ENCODE measurements at regions not wholly inside any gene's neighbourhood (a gene's known extent, or its start where the extent isn't known, plus 50 kb on each side); places are given as distances from the start of the nearest gene placed in this dataset.
"Not testable (repeated sequence)": the region's sequence is repeated elsewhere in the genome, so short reads cannot be mapped to it uniquely, and the experiment has no call there.

DNA sequence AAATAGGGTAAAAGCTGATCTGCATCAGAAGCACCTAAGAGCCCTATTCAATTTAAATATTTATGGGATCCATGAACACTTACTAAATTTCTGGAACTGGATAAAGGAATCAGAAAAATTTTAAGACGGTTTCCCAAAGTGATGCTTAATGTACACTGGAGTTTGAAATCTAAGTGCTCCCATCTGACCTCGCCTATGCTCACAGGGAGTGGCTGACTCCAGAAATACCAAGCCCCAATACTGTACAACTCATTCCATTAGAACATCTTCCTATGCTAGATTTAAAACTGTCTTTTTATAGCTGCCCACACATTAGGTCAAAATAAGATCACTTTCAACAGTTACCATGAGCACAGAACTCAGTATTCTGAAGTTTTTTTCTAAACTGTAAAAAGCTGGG lies 1214.6 kb downstream of the CDH11 start:
- ATAC-seq, result no peak
- intact Hi-C loops (cut with DNase I), result no loop called here
- no peak for DNase-seq (ENCODE audit: low spot score)

GRCh38 chr16:63904930-63905329 lies 1216.9 kb downstream of the CDH11 start:
- no peak for DNase-seq (ENCODE audit: low spot score)
- intact Hi-C loops (cut with DNase I), result no loop called here
- ATAC-seq, result no peak

DNA sequence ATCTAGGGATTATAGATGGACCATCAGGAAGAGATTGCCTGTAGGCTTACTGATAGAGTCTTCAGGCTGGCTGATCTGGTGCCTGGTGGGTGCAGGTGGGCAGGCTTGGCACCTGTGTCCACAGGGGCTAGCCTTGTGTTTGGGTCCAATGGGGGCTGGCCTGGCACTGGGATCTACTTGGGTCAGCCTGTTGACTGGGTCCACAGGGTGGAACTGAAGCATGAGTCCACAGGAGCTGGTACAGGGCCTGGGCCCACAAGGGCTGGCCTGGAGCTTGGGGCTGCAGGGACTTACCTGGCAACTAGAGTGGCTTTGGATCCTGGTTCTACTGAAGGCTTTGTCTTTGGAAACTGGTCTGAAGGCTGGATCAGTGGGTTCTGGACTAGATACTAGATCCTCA lies 1217.7 kb downstream of the CDH11 start:
- DNase-seq (ENCODE audit: low spot score), result no peak

DNA sequence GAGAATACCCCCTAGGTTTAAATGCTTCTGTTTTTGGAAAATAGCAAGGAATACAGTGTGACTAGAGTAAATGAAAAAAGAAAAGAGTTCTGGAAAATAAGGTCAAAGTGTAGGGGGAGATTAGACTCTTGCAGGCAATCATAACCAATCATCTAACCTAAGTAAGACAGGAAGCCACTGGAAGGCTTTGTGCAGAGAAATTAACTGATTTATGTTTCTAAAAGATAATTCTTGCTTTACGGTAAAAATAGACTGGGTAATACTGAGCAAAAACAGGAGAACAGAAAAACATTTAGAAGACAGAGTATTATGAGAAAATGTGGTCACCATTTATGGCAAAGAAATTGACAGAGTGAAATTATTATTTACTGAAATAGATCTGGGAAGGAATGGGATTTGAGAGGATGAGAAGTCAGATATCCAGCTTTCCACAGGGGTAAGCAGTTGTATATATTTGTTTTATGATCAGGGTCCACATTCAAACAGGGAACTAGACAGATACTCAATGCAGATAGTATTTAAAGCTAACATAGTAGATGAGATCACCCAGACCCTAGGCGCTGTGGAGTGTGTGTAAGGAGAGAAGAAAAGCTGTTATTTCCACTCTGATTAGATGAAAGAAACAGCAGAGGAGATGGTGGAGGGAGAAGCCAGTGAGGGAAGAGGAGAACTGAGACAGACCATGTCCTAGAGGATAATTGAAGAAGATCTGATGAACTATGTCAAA lies 1225.3 kb downstream of the CDH11 start:
- no peak for ATAC-seq
- intact Hi-C loops (cut with DNase I), result no loop called here
- DNase-seq (ENCODE audit: low spot score), result no peak

More for the DNA sequence above, 1217.7 kb downstream of the CDH11 start:
- no peak for ATAC-seq
- intact Hi-C loops (cut with DNase I), result no loop called here

DNA sequence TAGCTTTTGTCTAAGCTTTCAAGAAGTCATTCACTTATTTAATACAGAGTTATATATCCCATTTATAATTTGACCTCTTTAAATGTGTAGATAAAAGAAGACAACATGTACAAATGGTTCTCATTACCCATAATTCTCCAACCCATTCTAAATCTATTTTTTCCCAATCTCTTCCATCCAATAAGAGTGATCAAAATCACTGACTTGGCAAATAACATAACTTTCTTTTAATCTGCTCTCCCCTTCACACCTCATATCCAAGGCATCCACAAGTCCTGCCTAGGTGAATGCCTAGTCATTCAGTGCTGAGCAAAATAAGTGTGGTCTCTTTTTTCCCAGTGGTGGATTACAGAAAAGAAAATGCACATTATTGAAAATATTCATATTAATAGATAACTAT lies 1231.1 kb downstream of the CDH11 start:
- no peak for ATAC-seq
- DNase-seq (ENCODE audit: low spot score), result no peak
- intact Hi-C loops (cut with DNase I), result no loop called here

DNA sequence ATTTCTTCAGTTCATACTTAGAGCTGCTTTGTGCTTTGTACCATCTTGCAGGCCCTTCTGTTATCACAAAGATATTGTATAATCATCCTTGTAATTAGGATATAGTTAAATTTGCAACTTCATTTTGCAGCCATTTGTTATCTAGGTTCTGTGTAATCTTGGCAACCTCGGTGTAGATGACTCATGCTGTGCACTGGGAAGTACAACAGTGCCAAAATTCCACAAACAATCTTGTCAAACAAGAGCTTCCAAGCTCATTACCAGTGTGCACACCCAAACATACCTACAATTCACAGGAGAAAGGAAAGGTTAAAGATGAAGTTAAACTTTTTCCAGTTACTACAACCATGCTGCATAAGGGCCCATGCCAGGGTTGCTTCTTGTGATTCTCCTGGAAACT lies 1231.8 kb downstream of the CDH11 start:
- no peak for DNase-seq (ENCODE audit: low spot score)
- intact Hi-C loops (cut with DNase I), result no loop called here
- ATAC-seq, result peak; percentile 68

DNA sequence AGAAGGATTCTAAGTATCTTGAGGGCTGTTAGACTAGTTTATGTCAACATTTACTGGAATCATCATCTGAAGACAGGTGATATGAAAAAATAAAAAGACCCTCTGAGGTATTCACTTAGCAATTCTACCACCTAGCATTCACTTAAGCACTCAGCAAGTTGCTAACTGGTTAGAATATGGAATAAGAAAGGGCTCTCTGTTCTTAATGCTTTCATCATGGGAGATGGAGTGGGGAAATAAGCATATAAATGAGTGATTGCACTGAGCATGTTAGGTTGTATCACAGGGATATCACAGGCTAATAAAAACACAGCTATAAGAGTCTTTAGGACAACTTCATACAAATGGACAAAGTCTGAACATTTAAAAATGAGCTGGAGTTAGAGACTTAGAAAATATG lies 1238.8 kb downstream of the CDH11 start:
- ATAC-seq, result no peak
- no peak for DNase-seq (ENCODE audit: low spot score)
- intact Hi-C loops (cut with DNase I), result no loop called here

- DNase-seq (ENCODE audit: low spot score), result no peak
- intact Hi-C loops (cut with DNase I), result no loop called here
- no peak for ATAC-seq
These were observed 1239.3 kb downstream of the CDH11 start for GRCh38 chr16:63882576-63882975.

DNA sequence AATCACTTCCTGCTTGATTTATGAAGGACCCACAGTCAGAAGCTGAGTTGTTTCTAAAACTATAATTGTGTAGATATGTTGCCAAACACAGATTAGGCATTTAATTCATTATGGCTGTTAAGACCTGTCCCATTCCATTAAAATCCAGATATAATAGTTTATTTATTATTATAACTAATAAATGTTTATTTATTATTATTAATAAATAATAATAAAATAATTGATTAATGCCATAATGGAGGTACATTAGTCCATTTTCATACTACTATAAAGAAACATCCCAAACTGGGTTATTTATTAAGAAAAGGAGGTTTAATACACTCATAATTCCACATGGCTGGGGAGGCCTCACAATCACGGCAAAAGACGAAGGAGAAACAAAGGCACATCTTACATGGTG lies 1240.9 kb downstream of the CDH11 start:
- DNase-seq (ENCODE audit: low spot score) (no peak), ATAC-seq (no peak)

GRCh38 chr16:63877401-63877800 lies 1244.5 kb downstream of the CDH11 start:
- no peak for DNase-seq (ENCODE audit: low spot score)
- intact Hi-C loops (cut with DNase I), result no loop called here
- ATAC-seq, result no peak

More for the DNA sequence above, 1240.9 kb downstream of the CDH11 start:
- intact Hi-C loops (cut with DNase I), result no loop called here

GRCh38 chr16:63876103-63876502 lies 1245.8 kb downstream of the CDH11 start:
- intact Hi-C loops (cut with DNase I), result no loop called here
- DNase-seq (ENCODE audit: low spot score) (no peak), ATAC-seq (peak; percentile 81)

- intact Hi-C loops (cut with DNase I); DNase-seq (ENCODE audit: low spot score); ATAC-seq: not testable (repeated sequence)
These were observed 1261.2 kb downstream of the CDH11 start for GRCh38 chr16:63860700-63861099.

DNA sequence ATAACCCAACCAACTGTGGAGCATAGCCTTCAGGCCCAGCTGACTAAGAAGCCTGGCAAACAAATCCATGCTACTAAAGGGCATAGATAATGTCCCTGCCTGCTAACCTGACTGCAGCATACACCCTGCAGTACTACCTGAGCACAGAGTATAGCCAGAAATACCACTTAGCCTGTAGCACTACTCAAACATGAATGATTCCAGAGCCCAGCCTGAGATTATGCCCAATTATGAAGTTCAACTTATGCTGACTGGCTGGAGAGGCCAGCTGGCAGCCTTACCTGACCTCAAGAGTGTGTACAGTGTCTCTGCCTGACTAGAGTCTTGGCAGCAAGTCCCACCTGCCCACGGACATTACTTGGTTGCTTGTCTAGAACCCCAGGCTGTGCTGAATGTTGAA lies 1265.3 kb downstream of the CDH11 start:
- DNase-seq (ENCODE audit: low spot score), result no peak
- ATAC-seq, result no peak
- intact Hi-C loops (cut with DNase I), result no loop called here

- DNase-seq (ENCODE audit: low spot score) (no peak), ATAC-seq (no peak)
- intact Hi-C loops (cut with DNase I), result no loop called here
These were observed 1270.9 kb downstream of the CDH11 start for GRCh38 chr16:63850979-63851378.

DNA sequence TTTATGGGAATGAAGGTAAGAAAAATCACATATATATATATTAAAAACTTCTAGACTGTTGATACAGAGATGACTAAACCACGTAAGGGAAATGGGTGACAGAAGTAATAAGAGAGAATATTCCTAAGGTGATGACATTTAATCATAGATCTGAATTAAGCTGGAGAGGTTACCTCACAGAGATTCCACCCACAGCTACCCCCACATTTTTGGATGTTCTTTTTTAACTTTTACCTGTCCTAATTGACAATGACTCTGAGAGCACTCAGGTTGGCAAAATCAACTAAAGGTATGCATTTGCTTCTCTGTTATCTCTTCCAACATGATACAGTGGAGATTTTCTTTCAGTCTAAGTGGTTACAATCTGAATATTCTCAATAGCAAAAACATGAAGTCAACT lies 1280.6 kb downstream of the CDH11 start:
- ATAC-seq, result no peak

DNA sequence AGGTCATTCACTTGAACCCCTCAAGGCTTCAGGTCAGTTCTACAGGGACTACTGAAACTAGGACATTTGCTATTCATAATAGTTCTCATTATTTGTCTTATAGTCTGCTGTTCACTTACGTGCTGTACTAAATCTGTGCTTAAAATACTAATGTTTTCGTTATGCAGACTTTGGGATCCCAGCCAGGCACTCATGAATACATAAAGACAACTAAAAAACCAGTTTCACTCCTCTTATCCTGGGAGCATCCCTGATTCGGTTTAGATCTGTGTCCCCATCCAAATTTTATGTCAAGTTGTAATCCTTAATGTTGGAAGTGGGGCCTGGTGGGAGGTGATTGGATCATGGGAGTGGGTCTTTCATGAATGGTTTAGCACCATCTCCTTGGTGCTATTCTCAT lies 1291.8 kb downstream of the CDH11 start:
- no peak for DNase-seq (ENCODE audit: low spot score)
- ATAC-seq, result no peak
- intact Hi-C loops (cut with DNase I), result no loop called here

More for the DNA sequence above, 1280.6 kb downstream of the CDH11 start:
- intact Hi-C loops (cut with DNase I), result no loop called here
- no peak for DNase-seq (ENCODE audit: low spot score)

DNA sequence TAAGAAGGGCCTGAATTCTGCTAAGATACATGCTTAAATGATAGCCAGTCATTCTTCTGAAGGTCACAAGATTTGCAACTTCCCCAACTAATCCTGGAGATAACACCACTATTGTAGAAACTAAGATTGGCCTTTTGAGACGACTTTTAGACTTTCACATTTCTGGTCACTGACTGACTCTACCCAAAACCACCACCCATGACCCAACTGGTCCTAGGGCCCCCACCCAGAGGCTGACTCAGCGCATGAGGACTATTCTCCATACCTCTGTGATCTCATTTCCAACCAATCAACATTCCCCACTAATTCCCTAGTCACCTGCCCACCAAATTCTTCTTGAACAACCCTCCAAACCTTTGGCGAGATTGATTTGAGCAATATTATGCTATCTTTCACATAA lies 1299.0 kb downstream of the CDH11 start:
- no peak for ATAC-seq
- intact Hi-C loops (cut with DNase I), result no loop called here
- DNase-seq (ENCODE audit: low spot score), result no peak

DNA sequence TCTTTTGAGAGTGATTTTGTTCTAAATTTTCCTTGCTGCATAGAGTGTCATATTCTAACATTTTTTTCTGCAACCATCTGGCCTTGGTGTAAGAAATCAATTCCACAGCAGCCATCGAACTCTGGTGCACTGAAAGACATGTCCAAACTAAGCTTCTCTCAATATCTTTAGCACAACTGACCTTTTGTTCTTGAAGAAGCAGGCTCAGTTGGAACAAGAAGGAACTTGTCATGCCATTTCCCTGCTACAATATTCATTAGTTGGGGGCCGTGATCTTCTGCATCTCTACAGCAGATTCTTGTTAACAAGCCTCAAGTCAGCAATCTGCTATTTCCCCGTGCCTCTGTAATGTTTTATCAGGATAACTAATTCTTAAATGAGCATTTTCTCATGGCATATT lies 1305.6 kb downstream of the CDH11 start:
- ATAC-seq (no peak), DNase-seq (ENCODE audit: low spot score) (no peak)
- intact Hi-C loops (cut with DNase I), result no loop called here

- ATAC-seq (no peak), DNase-seq (ENCODE audit: low spot score) (no peak)
- intact Hi-C loops (cut with DNase I), result no loop called here
These were observed 1308.0 kb downstream of the CDH11 start for GRCh38 chr16:63813862-63814261.

DNA sequence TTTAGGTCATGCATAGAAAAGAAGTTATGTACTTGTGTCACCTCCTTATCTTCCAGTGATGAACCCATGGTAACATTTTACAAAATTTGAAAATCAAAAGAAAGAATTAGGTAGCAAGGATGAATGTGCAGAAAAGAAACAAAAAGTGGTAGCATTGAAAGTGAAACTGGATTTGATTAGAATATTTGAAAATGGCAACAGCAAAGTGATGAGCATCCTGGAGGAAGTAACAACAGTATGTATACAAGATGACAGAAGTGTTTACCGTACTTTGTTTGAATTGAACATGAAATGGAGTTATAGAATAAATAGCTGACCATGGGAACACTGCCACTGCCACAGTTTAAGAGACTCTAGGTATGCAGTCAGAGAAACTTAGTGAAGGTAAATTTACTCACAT lies 1313.1 kb downstream of the CDH11 start:
- intact Hi-C loops (cut with DNase I), result no loop called here
- DNase-seq (ENCODE audit: low spot score) (no peak), ATAC-seq (no peak)

GRCh38 chr16:63806794-63807506 lies 1314.9 kb downstream of the CDH11 start:
- intact Hi-C loops (cut with DNase I), result no loop called here
- ATAC-seq, result no peak
- DNase-seq (ENCODE audit: low spot score), result no peak
